Fibroblast of the aortic adventitia (primary cell): ENCODE measurements at regions not wholly inside any gene's neighbourhood (a gene's known extent, or its start where the extent isn't known, plus 50 kb on each side); places are given as distances from the start of the nearest gene placed in this dataset.

Experiments
- DNase-seq: peaks from one replicate; pipeline ENCODE4 v3.0.0-alpha.2; 2010; ENCODE audit warnings: low read depth
- H3K4me3 ChIP-seq: 2 replicates; pipeline ENCODE4 v1.5.1; 2011; ENCODE audit warnings: low read depth, mild to moderate bottlenecking, control low read depth, low read length, moderate library complexity
- CTCF ChIP-seq: IDR thresholded peaks from 2 replicates; pipeline ENCODE4 v1.5.1; 2011; ENCODE audit warnings: mild to moderate bottlenecking, low read length, control low read depth, inconsistent platforms; ENCODE audit not compliant: insufficient read depth

- no peak overlapping the region for H3K4me3 ChIP-seq
- DNase-seq = no peak
- no peak for TF ChIP-seq CTCF
These were observed 74.0 kb upstream of the SEC11C start for GRCh38 chr18:59065684-59066083.

- H3K4me3 ChIP-seq = no peak overlapping the region
- peak; percentile 26 for DNase-seq
- peak; percentile 54 for TF ChIP-seq CTCF
These were observed 71.8 kb upstream of the SEC11C start for GRCh38 chr18:59067873-59068272.

GRCh38 chr18:59068276-59069071 lies 71.2 kb upstream of the SEC11C start:
- no peak for TF ChIP-seq CTCF
- DNase-seq = no peak
- no peak overlapping the region for H3K4me3 ChIP-seq

GRCh38 chr18:59070181-59070912 lies 69.3 kb upstream of the SEC11C start:
- H3K4me3 ChIP-seq = no peak overlapping the region
- DNase-seq = peak; percentile 82
- peak; percentile 90 for TF ChIP-seq CTCF

- no peak for DNase-seq
- no peak for TF ChIP-seq CTCF
- no peak overlapping the region for H3K4me3 ChIP-seq
These were observed 66.8 kb upstream of the SEC11C start for GRCh38 chr18:59072727-59073421.

DNA sequence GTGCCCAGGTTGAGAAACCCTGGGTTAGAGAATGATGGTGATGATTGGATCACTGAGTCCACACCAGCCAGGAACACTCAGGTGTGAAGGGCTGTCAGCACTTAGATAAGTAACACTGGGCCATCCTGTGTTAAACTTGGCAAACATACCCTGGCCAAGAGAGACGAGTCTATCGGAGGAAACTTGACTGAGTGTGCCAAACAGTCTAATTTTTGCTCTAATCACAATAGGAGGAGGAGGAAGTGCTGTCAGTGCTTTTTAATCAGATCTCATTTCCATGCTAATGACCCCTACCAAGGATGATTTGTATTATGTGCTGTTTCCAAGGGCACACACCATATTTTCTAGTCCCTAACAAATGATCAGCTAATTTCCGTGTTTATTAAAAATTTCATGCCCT lies 63.8 kb upstream of the SEC11C start:
- H3K4me3 ChIP-seq = no peak overlapping the region
- no peak for TF ChIP-seq CTCF
- no peak for DNase-seq
